Stromal cell of bone marrow (primary cell): ENCODE measurements at regions not wholly inside any gene's neighbourhood (a gene's known extent, or its start where the extent isn't known, plus 50 kb on each side); places are given as distances from the start of the nearest gene placed in this dataset.

ENCODE experiments used
- DNase-seq: peaks from one replicate; pipeline ENCODE4 v3.0.0-alpha.2; 2012; ENCODE audit warnings: low read depth

- DNase-seq: no peak
Observed at GRCh38 chr5:10876006-10876744, 115.1 kb upstream of the DAP start.

- DNase-seq: no peak
Observed at GRCh38 chr5:10875201-10875768, 114.3 kb upstream of the DAP start.

GRCh38 chr5:10874541-10874940 is 113.5 kb upstream of the DAP start:
- no peak for DNase-seq

- DNase-seq: no peak
Observed at GRCh38 chr5:10870791-10871190, 109.8 kb upstream of the DAP start.

- DNase-seq: no peak
Observed at GRCh38 chr5:10868956-10869355, 107.9 kb upstream of the DAP start.

- no peak for DNase-seq
Observed at GRCh38 chr5:10867389-10868303, 106.6 kb upstream of the DAP start.

- DNase-seq: no peak
Observed at GRCh38 chr5:10866913-10867312, 105.9 kb upstream of the DAP start.

GRCh38 chr5:10863763-10864383 is 102.8 kb upstream of the DAP start:
- peak; percentile 13 for DNase-seq

- DNase-seq: no peak
Observed at GRCh38 chr5:10862085-10862484, 101.1 kb upstream of the DAP start.

- no peak for DNase-seq
Observed at GRCh38 chr5:10861423-10861790, 100.4 kb upstream of the DAP start.

- peak; percentile 13 for DNase-seq
Observed at GRCh38 chr5:10860645-10861422, 99.8 kb upstream of the DAP start.

GRCh38 chr5:10860196-10860543 is 99.1 kb upstream of the DAP start:
- DNase-seq: no peak

- DNase-seq: no peak
Observed at GRCh38 chr5:10859393-10860195, 98.6 kb upstream of the DAP start.

GRCh38 chr5:10858945-10859344 is 97.9 kb upstream of the DAP start:
- no peak for DNase-seq

GRCh38 chr5:10858307-10858706 is 97.3 kb upstream of the DAP start:
- DNase-seq: no peak

GRCh38 chr5:10857338-10857733 is 96.3 kb upstream of the DAP start:
- DNase-seq: no peak

GRCh38 chr5:10856683-10857337 is 95.8 kb upstream of the DAP start:
- peak; percentile 9 for DNase-seq

GRCh38 chr5:10856071-10856470 is 95.0 kb upstream of the DAP start:
- DNase-seq: no peak

GRCh38 chr5:10854506-10855277 is 93.7 kb upstream of the DAP start:
- peak; percentile 35 for DNase-seq

GRCh38 chr5:10853154-10853553 is 92.1 kb upstream of the DAP start:
- no peak for DNase-seq
